HFFc6 (cell line): ENCODE measurements at regions not wholly inside any gene's neighbourhood (a gene's known extent, or its start where the extent isn't known, plus 50 kb on each side); places are given as distances from the start of the nearest gene placed in this dataset.

Experiments
- DNase-seq: peaks from one replicate; pipeline ENCODE4 v3.0.0-alpha.2; 2018
- H3K27ac Mint-ChIP-seq: 2 replicates; pipeline ENCODE4 v1.8.0; 2020; ENCODE audit warnings: mild to moderate bottlenecking, mixed read lengths
- H3K27me3 Mint-ChIP-seq: 2 replicates; pipeline ENCODE4 v1.8.0; 2021; ENCODE audit warnings: mild to moderate bottlenecking, moderate library complexity, mixed read lengths; ENCODE audit not compliant: insufficient read depth
- H3K36me3 Mint-ChIP-seq: 2 replicates; pipeline ENCODE4 v1.8.0; 2021; ENCODE audit warnings: low read depth, mixed read lengths
- H3K4me1 Mint-ChIP-seq: 2 replicates; pipeline ENCODE4 v1.8.0; 2020; ENCODE audit warnings: low read depth, mixed read lengths
- H3K4me3 Mint-ChIP-seq: 2 replicates; pipeline ENCODE4 v1.8.0; 2020; ENCODE audit warnings: mild to moderate bottlenecking, moderate library complexity, mixed read lengths
- H3K9me3 Mint-ChIP-seq: 2 replicates; pipeline ENCODE4 v1.8.0; 2020; ENCODE audit warnings: mild to moderate bottlenecking, mixed read lengths
- TF ChIP-seq, protein P1 (sequence below): fragments of 200-600 bp; sonication (generic); IDR thresholded peaks from 2 replicates; pipeline ENCODE4 v1.5.0; 2021; ENCODE audit warnings: antibody characterized with exemption, mild to moderate bottlenecking

- no peaks in the 10 kb centered on the region for H3K36me3 Mint-ChIP-seq
- peaks cover 2% of the 10 kb centered on the region for H3K27me3 Mint-ChIP-seq
- H3K27ac Mint-ChIP-seq: no peak overlapping the region
- peaks cover 6% of the 10 kb centered on the region for H3K4me1 Mint-ChIP-seq
- no peaks in the 10 kb centered on the region for H3K9me3 Mint-ChIP-seq
- H3K4me3 Mint-ChIP-seq: no peak overlapping the region
- no peak for DNase-seq
- TF ChIP-seq, protein P1, sequence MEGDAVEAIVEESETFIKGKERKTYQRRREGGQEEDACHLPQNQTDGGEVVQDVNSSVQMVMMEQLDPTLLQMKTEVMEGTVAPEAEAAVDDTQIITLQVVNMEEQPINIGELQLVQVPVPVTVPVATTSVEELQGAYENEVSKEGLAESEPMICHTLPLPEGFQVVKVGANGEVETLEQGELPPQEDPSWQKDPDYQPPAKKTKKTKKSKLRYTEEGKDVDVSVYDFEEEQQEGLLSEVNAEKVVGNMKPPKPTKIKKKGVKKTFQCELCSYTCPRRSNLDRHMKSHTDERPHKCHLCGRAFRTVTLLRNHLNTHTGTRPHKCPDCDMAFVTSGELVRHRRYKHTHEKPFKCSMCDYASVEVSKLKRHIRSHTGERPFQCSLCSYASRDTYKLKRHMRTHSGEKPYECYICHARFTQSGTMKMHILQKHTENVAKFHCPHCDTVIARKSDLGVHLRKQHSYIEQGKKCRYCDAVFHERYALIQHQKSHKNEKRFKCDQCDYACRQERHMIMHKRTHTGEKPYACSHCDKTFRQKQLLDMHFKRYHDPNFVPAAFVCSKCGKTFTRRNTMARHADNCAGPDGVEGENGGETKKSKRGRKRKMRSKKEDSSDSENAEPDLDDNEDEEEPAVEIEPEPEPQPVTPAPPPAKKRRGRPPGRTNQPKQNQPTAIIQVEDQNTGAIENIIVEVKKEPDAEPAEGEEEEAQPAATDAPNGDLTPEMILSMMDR: no peak
Observed at GRCh38 chr5:53206562-53206961, 97.0 kb upstream of the MOCS2 start.

DNA sequence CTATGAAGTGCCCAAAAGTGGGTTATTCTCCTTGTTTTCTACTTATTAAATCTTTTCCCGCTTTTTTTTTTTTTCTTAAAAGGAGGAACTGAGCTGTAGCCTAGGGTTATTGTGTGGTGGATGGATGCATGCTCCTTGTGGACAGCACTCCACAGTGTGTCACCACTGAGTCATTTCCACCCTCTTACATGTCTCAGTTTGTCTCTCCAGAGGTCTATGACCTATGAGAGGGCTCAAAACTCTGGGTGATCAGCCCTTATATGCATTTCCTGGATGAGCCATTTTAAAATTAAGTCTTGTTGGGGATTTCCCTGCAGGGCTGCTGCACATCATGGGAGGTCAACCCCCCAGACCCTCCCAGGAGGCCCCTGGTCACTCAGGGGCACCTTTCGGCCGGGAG is 102.2 kb upstream of the MOCS2 start:
- Mint-ChIP-seq H3K4me1 (peaks cover 12% of the 10 kb centered on the region), H3K36me3 (peaks cover 22% of the 10 kb centered on the region), H3K27ac (peak overlapping the region; percentile 24; the same call in 1 of the 2 replicates), H3K9me3 (peaks cover 18% of the 10 kb centered on the region), H3K4me3 (no peak overlapping the region), H3K27me3 (peaks cover 2% of the 10 kb centered on the region)
- DNase-seq: peak; percentile 65
- TF ChIP-seq, protein P1: no peak

GRCh38 chr5:53219174-53219573 is 109.6 kb upstream of the MOCS2 start:
- H3K27ac Mint-ChIP-seq: no peak overlapping the region
- no peaks in the 10 kb centered on the region for H3K4me1 Mint-ChIP-seq
- no peak for DNase-seq
- TF ChIP-seq, protein P1: no peak
- H3K36me3 Mint-ChIP-seq: peaks cover 16% of the 10 kb centered on the region; the same call in 1 of the 2 replicates
- H3K4me3 Mint-ChIP-seq: no peak overlapping the region
- H3K27me3 Mint-ChIP-seq: peaks cover 4% of the 10 kb centered on the region; the same call in 1 of the 2 replicates
- H3K9me3 Mint-ChIP-seq: peaks cover 7% of the 10 kb centered on the region

DNA sequence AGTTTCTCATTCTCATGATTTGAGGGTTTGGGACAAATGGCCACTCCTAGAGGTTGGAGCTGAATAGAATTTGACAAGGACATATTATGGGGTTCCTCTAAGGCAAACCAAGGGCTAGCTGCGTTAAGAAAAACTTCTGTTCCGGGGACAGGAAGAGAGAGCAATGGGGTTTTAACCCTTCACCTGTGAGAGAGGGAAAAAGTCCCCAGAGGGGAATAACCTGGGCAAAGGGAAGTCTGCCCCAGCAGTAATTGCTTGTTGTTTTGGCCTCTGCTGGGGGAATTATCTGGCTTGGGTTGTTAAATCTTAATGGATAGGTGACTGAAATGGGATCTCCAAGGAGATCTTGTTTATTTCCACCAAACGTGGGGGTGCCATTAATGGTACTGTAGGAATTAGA is 110.1 kb upstream of the MOCS2 start:
- peaks cover 7% of the 10 kb centered on the region for H3K9me3 Mint-ChIP-seq
- H3K4me1 Mint-ChIP-seq: no peaks in the 10 kb centered on the region
- H3K27me3 Mint-ChIP-seq: peaks cover 4% of the 10 kb centered on the region; the same call in 1 of the 2 replicates
- DNase-seq: no peak
- TF ChIP-seq, protein P1: no peak
- peaks cover 16% of the 10 kb centered on the region; the same call in 1 of the 2 replicates for H3K36me3 Mint-ChIP-seq
- no peak overlapping the region for H3K27ac Mint-ChIP-seq
- H3K4me3 Mint-ChIP-seq: no peak overlapping the region

DNA sequence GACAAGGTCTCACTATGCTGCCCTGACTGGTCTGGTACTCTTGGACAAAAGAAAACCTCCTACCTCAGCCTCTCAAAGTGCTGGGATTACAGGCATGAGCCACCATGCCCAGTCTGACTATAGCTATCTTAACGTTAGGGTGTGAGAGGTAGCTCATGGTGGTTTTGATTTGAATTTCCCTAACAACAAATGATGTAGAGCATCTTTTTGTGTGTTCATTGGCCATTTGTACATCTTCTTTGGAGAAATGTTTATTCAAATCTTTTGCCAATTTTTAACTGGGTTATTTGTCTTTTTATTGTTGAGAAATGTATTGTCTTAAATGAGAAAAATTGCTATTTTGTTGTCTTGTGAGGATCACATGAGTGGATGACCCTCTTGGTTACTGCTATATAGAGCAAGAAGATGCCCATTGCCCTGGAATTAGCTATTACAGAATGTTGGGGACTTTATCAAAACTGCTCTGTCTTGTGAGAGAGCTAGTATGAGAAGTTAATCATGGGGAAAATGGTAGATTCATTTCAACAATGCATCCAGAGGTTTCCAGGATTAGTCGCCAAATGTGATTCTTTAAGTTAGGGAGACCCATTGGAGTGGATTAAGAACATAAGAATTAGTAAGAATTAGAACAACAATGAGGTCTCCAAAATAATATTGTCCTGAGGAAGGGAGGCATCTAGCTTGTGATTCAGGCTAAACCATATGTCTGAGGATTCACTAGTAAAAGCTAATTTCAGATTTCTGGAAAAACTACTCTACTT is 124.3 kb upstream of the MOCS2 start:
- no peak overlapping the region for H3K4me3 Mint-ChIP-seq
- H3K27me3 Mint-ChIP-seq: peaks cover 2% of the 10 kb centered on the region; the same call in 1 of the 2 replicates
- TF ChIP-seq, protein P1: no peak
- H3K4me1 Mint-ChIP-seq: peaks cover 22% of the 10 kb centered on the region
- no peak for DNase-seq
- no peak overlapping the region for H3K27ac Mint-ChIP-seq
- peaks cover 8% of the 10 kb centered on the region for H3K36me3 Mint-ChIP-seq
- no peaks in the 10 kb centered on the region for H3K9me3 Mint-ChIP-seq
